IMR-90 (cell line): ENCODE measurements at regions not wholly inside any gene's neighbourhood (a gene's known extent, or its start where the extent isn't known, plus 50 kb on each side); places are given as distances from the start of the nearest gene placed in this dataset.

Experiments used
- ATAC-seq: fragments of 200-7000 bp; cut with Tn5 transposase; 2 replicates; pipeline ENCODE4 v1.9.1; 2020; ENCODE audit warnings: low read depth, mild to moderate bottlenecking, moderate library complexity
- BruUV-seq: library from RNA; stranded (reverse); fragments of 400-500 nt; replicated peaks from 2 replicates; lab custom pipeline; 2021; lab: Mats Ljungman, UMichigan
- CTCF ChIA-PET: fragments of 300-600 bp; formaldehyde crosslinking; extraction: SDS; loops from one replicate; lab custom pipeline; 2021; ENCODE audit warnings: antibody characterized with exemption; lab: Yijun Ruan, JAX
- POLR2A ChIA-PET: fragments of 300-600 bp; sonication (Branson Sonifier 250); formaldehyde crosslinking; loops from one replicate; lab custom pipeline; 2022; ENCODE audit warnings: antibody characterized with exemption; ENCODE audit not compliant: unreplicated experiment; lab: Charles Lee
- DNase-seq: peaks from one replicate; pipeline ENCODE4 v3.0.0; 2013
- H2AFZ ChIP-seq: replicated peaks from 2 replicates; pipeline ENCODE3; 2013; ENCODE audit warnings: low read length, mild to moderate bottlenecking; ENCODE audit not compliant: poor library complexity
- H2AK5ac ChIP-seq: 2 replicates; pipeline ENCODE4 v1.6.1; 2013; ENCODE audit warnings: low read depth, low read length, inconsistent platforms
- H2AK9ac ChIP-seq: replicated peaks from 2 replicates; pipeline ENCODE3; 2013; ENCODE audit warnings: mild to moderate bottlenecking, low read depth, low read length, moderate library complexity; ENCODE audit not compliant: poor library complexity
- H2BK120ac ChIP-seq: 2 replicates; pipeline ENCODE4 v1.6.1; 2013; ENCODE audit warnings: low read depth, low read length, inconsistent platforms
- H2BK15ac ChIP-seq: 3 replicates; pipeline ENCODE4 v1.6.1; 2013; ENCODE audit warnings: low read depth, low read length, inconsistent platforms
- H2BK20ac ChIP-seq: 2 replicates; pipeline ENCODE4 v1.6.1; 2013; ENCODE audit warnings: low read depth, mild to moderate bottlenecking, inconsistent platforms, low read length, moderate library complexity
- H2BK5ac ChIP-seq: 2 replicates; pipeline ENCODE4 v1.6.1; 2013; ENCODE audit warnings: mild to moderate bottlenecking, low read depth, low read length, inconsistent platforms; ENCODE audit not compliant: poor library complexity, severe bottlenecking
- H3K14ac ChIP-seq: replicated peaks from 2 replicates; pipeline ENCODE4 v1.6.1; 2013; ENCODE audit warnings: low read depth, low read length, inconsistent platforms
- H3K18ac ChIP-seq: 2 replicates; pipeline ENCODE4 v1.6.1; 2013; ENCODE audit warnings: low read depth, low read length, control low read depth
- H3K23ac ChIP-seq: 2 replicates; pipeline ENCODE4 v1.6.1; 2013; ENCODE audit warnings: low read depth, low read length, inconsistent platforms
- H3K27ac ChIP-seq: 2 replicates; pipeline ENCODE4 v1.5.1; 2013; ENCODE audit warnings: mild to moderate bottlenecking, control low read depth, low read length; ENCODE audit not compliant: insufficient read depth
- H3K27me3 ChIP-seq: 2 replicates; pipeline ENCODE4 v1.6.1; 2013; ENCODE audit warnings: low read length; ENCODE audit not compliant: control insufficient read depth, insufficient read depth
- H3K36me3 ChIP-seq: 2 replicates; pipeline ENCODE4 v1.6.1; 2013; ENCODE audit warnings: low read length, mixed read lengths; ENCODE audit not compliant: control insufficient read depth, insufficient read depth
- H3K4ac ChIP-seq: 2 replicates; pipeline ENCODE4 v1.6.1; 2013; ENCODE audit warnings: low read depth, low read length, inconsistent platforms
- H3K4me1 ChIP-seq: 2 replicates; pipeline ENCODE4 v1.6.1; 2013; ENCODE audit warnings: low read length, mixed read lengths; ENCODE audit not compliant: control insufficient read depth, insufficient read depth
- H3K4me2 ChIP-seq: 2 replicates; pipeline ENCODE4 v1.6.1; 2013; ENCODE audit warnings: low read depth, mild to moderate bottlenecking, control low read depth, low read length, moderate library complexity
- H3K4me3 ChIP-seq: 2 replicates; pipeline ENCODE4 v1.5.1; 2013; ENCODE audit warnings: low read depth, mild to moderate bottlenecking, control low read depth, low read length, moderate library complexity; ENCODE audit not compliant: insufficient read depth
- H3K56ac ChIP-seq: 2 replicates; pipeline ENCODE4 v1.6.1; 2013; ENCODE audit warnings: low read length, inconsistent platforms; ENCODE audit not compliant: insufficient read depth; ENCODE audit errors: extremely low read depth
- H3K79me1 ChIP-seq, 2 experiments: 2 replicates each; pipeline ENCODE4 v1.6.1; 2013; ENCODE audit warnings: low read length in 2 of 2, inconsistent platforms in 1 of 2, low read depth in 1 of 2
- H3K9ac ChIP-seq: 2 replicates; pipeline ENCODE4 v1.6.1; 2013; ENCODE audit warnings: low read depth, low read length, control low read depth
- H3K9me1 ChIP-seq: 2 replicates; pipeline ENCODE4 v1.6.1; 2013; ENCODE audit warnings: low read length, inconsistent platforms; ENCODE audit not compliant: insufficient read depth
- H3K9me3 ChIP-seq: 2 replicates; pipeline ENCODE4 v1.6.1; 2013; ENCODE audit warnings: low read length; ENCODE audit not compliant: control insufficient read depth, insufficient read depth
- H4K20me1 ChIP-seq: 2 replicates; pipeline ENCODE4 v1.6.1; 2013; ENCODE audit warnings: low read length, inconsistent platforms; ENCODE audit not compliant: insufficient read depth
- H4K5ac ChIP-seq: 2 replicates; pipeline ENCODE4 v1.6.1; 2013; ENCODE audit warnings: mild to moderate bottlenecking, low read depth, low read length, control low read depth
- H4K8ac ChIP-seq, 2 experiments: 2 replicates each; pipeline ENCODE4 v1.6.1; 2013; ENCODE audit warnings: low read depth in 2 of 2, low read length in 2 of 2, control low read depth in 1 of 2, inconsistent platforms in 1 of 2
- H4K91ac ChIP-seq: 2 replicates; pipeline ENCODE4 v1.6.1; 2013; ENCODE audit warnings: low read depth, low read length, inconsistent platforms; ENCODE audit not compliant: insufficient read depth
- CEBPB ChIP-seq: IDR thresholded peaks from 2 replicates; pipeline ENCODE4 v1.6.1; 2012; ENCODE audit warnings: low read depth, low read length, improper control_type of control experiment
- CHD1 ChIP-seq: IDR thresholded peaks from 2 replicates; pipeline ENCODE4 v1.6.1; 2012; ENCODE audit warnings: low read depth, low read length, improper control_type of control experiment
- MAZ ChIP-seq: IDR thresholded peaks from 2 replicates; pipeline ENCODE4 v1.6.1; 2012; ENCODE audit warnings: low read depth, mild to moderate bottlenecking, low read length, improper control_type of control experiment, moderate library complexity, borderline replicate concordance
- NFE2L2 ChIP-seq: fragments of 150-350 bp; IDR thresholded peaks from 2 replicates; pipeline ENCODE4 v1.6.1; 2016; ENCODE audit warnings: low read depth, mild to moderate bottlenecking, low read length
- POLR2A ChIP-seq: IDR thresholded peaks from 2 replicates; pipeline ENCODE4 v1.6.1; 2012; ENCODE audit warnings: mild to moderate bottlenecking, low read depth, low read length
- WGBS, 2 experiments: methylation state at CpG; one replicate each; pipeline versions ENCODE4 v1.1.5 to v1.1.7; 2013; ENCODE audit warnings: missing lambda C conversion rate in 2 of 2; ENCODE audit not compliant: insufficient read length in 1 of 2; ENCODE audit errors: extremely low coverage in 2 of 2; 5-methylcytosine and 5-hydroxymethylcytosine counted together
- dilution Hi-C: fragments of 300-500 bp; cut with HindIII; formaldehyde crosslinking; loops from one replicate; pipeline ENCODE4 v1.14.3; 2018; ENCODE audit warnings: low sequenced_read_pairs; ENCODE audit not compliant: unreplicated experiment
- in situ Hi-C: fragments of 300-500 bp; cut with MboI; formaldehyde crosslinking; loops from 3 replicates; pipeline ENCODE4 v1.14.3; 2019; ENCODE audit warnings: low sequenced_read_pairs, inconsistent platforms, mixed read lengths
- intact Hi-C: fragments of 100-400 bp; cut with micrococcal nuclease; formaldehyde crosslinking; loops from 2 replicates; pipeline ENCODE4 v1.10.0; 2022
- TF ChIP-seq, protein P1 (sequence below): fragments of 150-350 bp; IDR thresholded peaks from 2 replicates; pipeline ENCODE4 v1.6.1; 2017; ENCODE audit warnings: mild to moderate bottlenecking, antibody characterized with exemption, low read length, low read depth
- TF ChIP-seq, protein P2 (sequence below): fragments of 150-350 bp; IDR thresholded peaks from 2 replicates; pipeline ENCODE4 v1.6.1; 2016; ENCODE audit warnings: low read depth, mild to moderate bottlenecking, low read length, moderate library complexity, borderline replicate concordance

DNA sequence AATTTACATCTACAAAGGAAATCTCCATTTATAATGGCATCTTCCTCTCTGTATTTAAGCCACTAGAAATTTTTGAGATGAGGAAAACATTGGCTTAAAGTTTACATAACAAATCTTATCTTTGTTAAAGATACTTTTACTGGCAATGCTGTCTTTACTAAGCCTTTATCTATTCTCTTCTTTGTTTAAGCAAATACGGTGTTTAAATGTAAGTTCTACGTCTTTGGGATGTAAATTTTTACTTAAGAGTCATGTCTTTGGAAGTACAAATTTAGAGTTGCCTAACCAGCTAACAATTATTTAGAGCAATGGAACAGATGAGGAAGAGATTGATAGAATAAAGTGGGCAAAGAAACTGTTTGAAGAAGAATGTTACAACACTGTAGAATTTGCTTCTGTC lies 1024.0 kb upstream of the PCDH10 start:
- H2AFZ ChIP-seq: no peak overlapping the region
- no peak overlapping the region for H3K14ac ChIP-seq
- in situ Hi-C loops: no loop called here
- no CpG with 5 or more reads among the region's 2 CpGs for WGBS, 2 experiments
- no peak overlapping the region for H4K8ac ChIP-seq
- no peak overlapping the region for H2BK120ac ChIP-seq
- no peak overlapping the region for H2BK5ac ChIP-seq
- no peak overlapping the region for H2BK15ac ChIP-seq
- no TSS peak for BruUV-seq
- H3K4me1 ChIP-seq: no peaks in the 10 kb centered on the region
- no peak overlapping the region for H3K56ac ChIP-seq
- no peak overlapping the region for H2BK20ac ChIP-seq
- ChIA-PET POLR2A (no interaction called here), CTCF (no interaction called here)
- H2AK9ac ChIP-seq: no peak overlapping the region
- no peak overlapping the region for H4K91ac ChIP-seq
- H2AK5ac ChIP-seq: no peak overlapping the region
- dilution Hi-C loops: no loop called here
- TF ChIP-seq, protein P1, sequence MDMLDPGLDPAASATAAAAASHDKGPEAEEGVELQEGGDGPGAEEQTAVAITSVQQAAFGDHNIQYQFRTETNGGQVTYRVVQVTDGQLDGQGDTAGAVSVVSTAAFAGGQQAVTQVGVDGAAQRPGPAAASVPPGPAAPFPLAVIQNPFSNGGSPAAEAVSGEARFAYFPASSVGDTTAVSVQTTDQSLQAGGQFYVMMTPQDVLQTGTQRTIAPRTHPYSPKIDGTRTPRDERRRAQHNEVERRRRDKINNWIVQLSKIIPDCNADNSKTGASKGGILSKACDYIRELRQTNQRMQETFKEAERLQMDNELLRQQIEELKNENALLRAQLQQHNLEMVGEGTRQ: no peak
- TF ChIP-seq CEBPB: no peak
- TF ChIP-seq POLR2A: no peak
- TF ChIP-seq MAZ: no peak
- TF ChIP-seq CHD1: no peak
- no peak for TF ChIP-seq NFE2L2
- TF ChIP-seq, protein P2, sequence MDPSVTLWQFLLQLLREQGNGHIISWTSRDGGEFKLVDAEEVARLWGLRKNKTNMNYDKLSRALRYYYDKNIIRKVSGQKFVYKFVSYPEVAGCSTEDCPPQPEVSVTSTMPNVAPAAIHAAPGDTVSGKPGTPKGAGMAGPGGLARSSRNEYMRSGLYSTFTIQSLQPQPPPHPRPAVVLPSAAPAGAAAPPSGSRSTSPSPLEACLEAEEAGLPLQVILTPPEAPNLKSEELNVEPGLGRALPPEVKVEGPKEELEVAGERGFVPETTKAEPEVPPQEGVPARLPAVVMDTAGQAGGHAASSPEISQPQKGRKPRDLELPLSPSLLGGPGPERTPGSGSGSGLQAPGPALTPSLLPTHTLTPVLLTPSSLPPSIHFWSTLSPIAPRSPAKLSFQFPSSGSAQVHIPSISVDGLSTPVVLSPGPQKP: no peak
- ATAC-seq (no peak), DNase-seq (peak; percentile 2)
- no peak overlapping the region for H3K9ac ChIP-seq
- no peak overlapping the region for H4K5ac ChIP-seq
- no peaks in the 10 kb centered on the region for H4K20me1 ChIP-seq
- H3K4me3 ChIP-seq: no peak overlapping the region
- no peak overlapping the region for H3K23ac ChIP-seq
- H3K79me1 ChIP-seq: no peaks in the 10 kb centered on the region
- H3K4ac ChIP-seq: no peak overlapping the region
- no peak overlapping the region for H3K4me2 ChIP-seq
- H3K9me1 ChIP-seq: no peaks in the 10 kb centered on the region
- no peaks in the 10 kb centered on the region for H3K27me3 ChIP-seq
- H3K9me3 ChIP-seq: no peaks in the 10 kb centered on the region; the same call in 1 of the 2 replicates
- intact Hi-C loops: no loop called here
- no peaks in the 10 kb centered on the region for H3K36me3 ChIP-seq
- no peak overlapping the region for H3K27ac ChIP-seq
- H3K18ac ChIP-seq: no peak overlapping the region
